Mucosa of gallbladder (tissue), 1 donor: ENCODE measurements at regions not wholly inside any gene's neighbourhood (a gene's known extent, or its start where the extent isn't known, plus 50 kb on each side); places are given as distances from the start of the nearest gene placed in this dataset.
A peak's percentile ranks its signal among the peaks of the same experiment; 100 is the strongest.

ENCODE experiments used
- DNase-seq: peaks from one replicate; pipeline ENCODE4 v3.0.0-alpha.2; 2020; ENCODE audit warnings: low spot score
- donor health status: DM: no; HTN: no; CAD: no.

- no peak for DNase-seq
Measured at GRCh38 chr5:159536166-159536565, 205.9 kb upstream of the IL12B start.

GRCh38 chr5:159536646-159537045 lies 206.4 kb upstream of the IL12B start:
- DNase-seq, result no peak

GRCh38 chr5:159539678-159540077 lies 209.4 kb upstream of the IL12B start:
- DNase-seq, result no peak

GRCh38 chr5:159543326-159543725 lies 213.0 kb upstream of the IL12B start:
- DNase-seq, result no peak

GRCh38 chr5:159545156-159545555 lies 214.9 kb upstream of the IL12B start:
- DNase-seq, result no peak

GRCh38 chr5:159547466-159548195 lies 217.3 kb upstream of the IL12B start:
- no peak for DNase-seq

GRCh38 chr5:159548517-159548916 lies 218.2 kb upstream of the IL12B start:
- DNase-seq, result no peak

GRCh38 chr5:159549046-159549445 lies 218.8 kb upstream of the IL12B start:
- DNase-seq, result no peak

- DNase-seq, result no peak
Measured at GRCh38 chr5:159550951-159551350, 220.7 kb upstream of the IL12B start.

- no peak for DNase-seq
Measured at GRCh38 chr5:159552751-159553150, 222.5 kb upstream of the IL12B start.

GRCh38 chr5:159553792-159554191 lies 223.5 kb upstream of the IL12B start:
- no peak for DNase-seq

GRCh38 chr5:159555084-159555483 lies 224.8 kb upstream of the IL12B start:
- no peak for DNase-seq

- DNase-seq, result no peak
Measured at GRCh38 chr5:159559337-159559736, 229.1 kb upstream of the IL12B start.

- DNase-seq, result no peak
Measured at GRCh38 chr5:159560088-159560487, 229.8 kb upstream of the IL12B start.

GRCh38 chr5:159564031-159564430 lies 233.7 kb upstream of the IL12B start:
- DNase-seq, result no peak

- DNase-seq, result no peak
Measured at GRCh38 chr5:159566832-159567231, 236.5 kb upstream of the IL12B start.

- no peak for DNase-seq
Measured at GRCh38 chr5:159567461-159567860, 237.2 kb upstream of the IL12B start.

GRCh38 chr5:159571501-159572244 lies 241.4 kb upstream of the IL12B start:
- DNase-seq, result no peak

- no peak for DNase-seq
Measured at GRCh38 chr5:159576902-159577301, 246.6 kb upstream of the IL12B start.

GRCh38 chr5:159581502-159582249 lies 251.4 kb upstream of the IL12B start:
- peak; percentile 73 for DNase-seq

GRCh38 chr5:159582756-159583541 lies 252.7 kb upstream of the IL12B start:
- DNase-seq, result no peak

GRCh38 chr5:159586921-159587320 lies 256.6 kb upstream of the IL12B start:
- no peak for DNase-seq
